Endothelial cell of umbilical vein (primary cell): ENCODE measurements at regions not wholly inside any gene's neighbourhood (a gene's known extent, or its start where the extent isn't known, plus 50 kb on each side); places are given as distances from the start of the nearest gene placed in this dataset.

Source experiments
- BruUV-seq: library from RNA; stranded (reverse); fragments of 400-500 nt; replicated peaks from 2 replicates; lab custom pipeline; 2021; lab: Mats Ljungman, UMichigan
- CTCF ChIA-PET: fragments of 300-600, 350-600 bp; sonication (Branson Sonifier 250); formaldehyde crosslinking; loops from one replicate; lab custom pipeline; 2021; ENCODE audit warnings: antibody characterized with exemption, inconsistent platforms; lab: Charles Lee
- POLR2A ChIA-PET: fragments of 300-600, 350-600 bp; sonication (Branson Sonifier 250); formaldehyde crosslinking; loops from one replicate; lab custom pipeline; 2021; ENCODE audit warnings: antibody characterized with exemption, inconsistent platforms; lab: Charles Lee
- DNase-seq: peaks from one replicate; pipeline ENCODE4 v3.0.0-alpha.2; 2011; ENCODE audit warnings: low read depth, low spot score
- FAIRE-seq: peaks from 2 replicates; lab custom pipeline; 2011; peaks lifted over from hg19 to GRCh38; lab: Jason Lieb, UNC
- H2AFZ ChIP-seq: 2 replicates; pipeline ENCODE4 v1.6.0; 2012; ENCODE audit warnings: low read depth, low read length, control low read depth, inconsistent platforms
- H3K27ac ChIP-seq: 2 replicates; pipeline ENCODE4 v1.5.1; 2011; ENCODE audit warnings: low read depth, mild to moderate bottlenecking, control low read depth, low read length, moderate library complexity; ENCODE audit not compliant: insufficient read depth
- H3K27me3 ChIP-seq, 2 experiments: 2 replicates each; pipeline versions ENCODE4 v1.6.0 to v1.6.1; 2011; ENCODE audit warnings: low read length in 2 of 2, mixed read lengths in 1 of 2; ENCODE audit not compliant: control insufficient read depth in 2 of 2, insufficient read depth in 2 of 2
- H3K36me3 ChIP-seq, 2 experiments: 2 replicates in 1 of 2; 3 replicates in 1 of 2; pipeline ENCODE4 v1.5.1; 2011; ENCODE audit warnings: low read length in 2 of 2, mild to moderate bottlenecking in 1 of 2, moderate library complexity in 1 of 2; ENCODE audit not compliant: control insufficient read depth in 2 of 2, insufficient read depth in 2 of 2; ENCODE audit errors: extremely low read depth in 1 of 2
- H3K4me1 ChIP-seq: 3 replicates; pipeline ENCODE4 v1.5.1; 2011; ENCODE audit warnings: mild to moderate bottlenecking, low read length; ENCODE audit not compliant: control insufficient read depth, insufficient read depth; ENCODE audit errors: extremely low read depth
- H3K4me2 ChIP-seq: 2 replicates; pipeline ENCODE4 v1.6.1; 2011; ENCODE audit warnings: low read length, control low read depth, mixed read lengths; ENCODE audit not compliant: insufficient read depth
- H3K4me3 ChIP-seq, 3 experiments: fragments of 200-600 bp in 1 of 3; sonication (generic), shearing (Covaris generic) in 1 of 3; replicated peaks in 1 of 3; 2 replicates each; pipeline ENCODE4 v1.5.1; 2011 to 2016; ENCODE audit warnings: control low read depth in 3 of 3, low read length in 3 of 3, mild to moderate bottlenecking in 2 of 3, inconsistent platforms in 1 of 3, low read depth in 1 of 3, moderate library complexity in 1 of 3; ENCODE audit not compliant: insufficient read depth in 1 of 3
- H3K79me2 ChIP-seq: 2 replicates; pipeline ENCODE4 v1.6.0; 2012; ENCODE audit warnings: low read length, inconsistent platforms; ENCODE audit not compliant: control insufficient read depth, insufficient read depth
- H3K9ac ChIP-seq: replicated peaks from 2 replicates; pipeline ENCODE3; 2011; ENCODE audit warnings: low read length, control low read depth; ENCODE audit not compliant: insufficient read depth; ENCODE audit errors: extremely low read depth
- H3K9me1 ChIP-seq: replicated peaks from 3 replicates; pipeline ENCODE4 v1.6.0; 2011; ENCODE audit warnings: mild to moderate bottlenecking, low read length; ENCODE audit not compliant: control insufficient read depth, insufficient read depth; ENCODE audit errors: extremely low read depth
- H3K9me3 ChIP-seq: replicated peaks from 2 replicates; pipeline ENCODE4 v1.5.1; 2012; ENCODE audit warnings: low read length, inconsistent platforms; ENCODE audit not compliant: control insufficient read depth, insufficient read depth
- H4K20me1 ChIP-seq: replicated peaks from 2 replicates; pipeline ENCODE3; 2011; ENCODE audit warnings: mild to moderate bottlenecking, low read length; ENCODE audit not compliant: control insufficient read depth, insufficient read depth; ENCODE audit errors: extremely low read depth
- CTCF ChIP-seq, 2 donors: IDR thresholded peaks; 1 replicate in 1 of 2; 2 replicates in 1 of 2; pipeline ENCODE4 v1.5.1; 2011; ENCODE audit warnings: low read length in 2 of 2, mild to moderate bottlenecking in 2 of 2, moderate library complexity in 2 of 2, control low read depth in 1 of 2, inconsistent platforms in 1 of 2, low read depth in 1 of 2; ENCODE audit not compliant: insufficient read depth in 1 of 2; ENCODE audit errors: extremely low read depth in 1 of 2
- EZH2 ChIP-seq: IDR thresholded peaks from 2 replicates; pipeline ENCODE4 v1.6.1; 2012; ENCODE audit warnings: borderline replicate concordance, low read depth, mild to moderate bottlenecking, moderate library complexity, low read length, inconsistent platforms; ENCODE audit not compliant: severe bottlenecking
- FOS ChIP-seq: IDR thresholded peaks from 2 replicates; pipeline ENCODE4 v1.6.1; 2011; ENCODE audit warnings: mild to moderate bottlenecking, low read length, moderate library complexity, borderline replicate concordance; ENCODE audit not compliant: insufficient read depth
- GATA2 ChIP-seq: IDR thresholded peaks from 2 replicates; pipeline ENCODE4 v1.7.0; 2011; ENCODE audit warnings: low read depth, mild to moderate bottlenecking, moderate library complexity, mixed read lengths, low read length; ENCODE audit not compliant: insufficient read length, insufficient read depth
- JUN ChIP-seq: IDR thresholded peaks from 2 replicates; pipeline ENCODE4 v1.6.1; 2011; ENCODE audit warnings: borderline replicate concordance, low read depth; ENCODE audit not compliant: insufficient read length, insufficient read depth
- MAX ChIP-seq: IDR thresholded peaks from 2 replicates; pipeline ENCODE4 v1.6.1; 2011; ENCODE audit not compliant: insufficient read depth, insufficient read length
- MYC ChIP-seq: IDR thresholded peaks from one replicate; pipeline ENCODE4 v1.6.1; 2011; ENCODE audit warnings: mild to moderate bottlenecking, low read depth, low read length
- POLR2A ChIP-seq: IDR thresholded peaks from 2 replicates; pipeline ENCODE4 v1.6.1; 2012; ENCODE audit warnings: low read depth, mild to moderate bottlenecking, control low read depth, low read length
- POLR2AphosphoS5 ChIP-seq: IDR thresholded peaks from 2 replicates; pipeline ENCODE4 v1.6.1; 2012; ENCODE audit warnings: low read depth, mild to moderate bottlenecking, control low read depth, low read length, moderate library complexity; ENCODE audit not compliant: insufficient read depth
- dilution Hi-C: fragments of 300-500 bp; cut with MboI; formaldehyde crosslinking; loops from one replicate; pipeline ENCODE4 v1.15.0; 2019; ENCODE audit warnings: low sequenced_read_pairs; ENCODE audit not compliant: extremely low pct_ligation_motif_present
- intact Hi-C: fragments of 100-400 bp; cut with micrococcal nuclease; formaldehyde crosslinking; loops from one replicate; pipeline ENCODE4 v1.10.0; 2022

DNA sequence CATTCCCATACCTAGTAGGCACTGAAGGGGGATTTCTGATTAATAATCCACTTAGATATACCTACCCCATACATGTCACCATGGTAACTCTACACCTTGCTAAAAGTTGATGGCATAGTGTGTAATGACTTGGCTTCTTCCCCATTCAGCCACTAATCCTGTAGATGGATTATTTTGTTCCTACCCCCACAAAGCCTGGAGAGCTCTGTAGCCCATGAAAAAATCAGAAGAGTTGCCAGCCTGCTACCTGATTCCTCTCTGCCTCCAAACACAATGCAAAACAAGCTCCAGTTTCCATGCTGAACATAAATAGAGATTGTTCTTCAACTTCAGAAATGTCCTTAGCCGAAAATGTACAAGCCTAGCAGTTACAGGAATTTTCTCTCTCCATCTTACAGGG, 98.9 kb upstream of the PFN2 start:
- Histone ChIP-seq H2AFZ (no peak overlapping the region), H3K9ac (no peak overlapping the region), H3K4me3 (no peak overlapping the region), H3K9me1 (no peaks in the 10 kb centered on the region), H4K20me1 (no peaks in the 10 kb centered on the region), H3K79me2 (no peaks in the 10 kb centered on the region), H3K27ac (no peak overlapping the region), H3K4me1 (no peaks in the 10 kb centered on the region), H3K27me3 (peaks cover 2 to 13% of the 10 kb centered on the region in 2 experiments), H3K4me2 (no peak overlapping the region), H3K36me3 (no peaks in the 10 kb centered on the region), H3K9me3 (no peaks in the 10 kb centered on the region)
- DNase-seq: no peak
- ChIA-PET POLR2A (no interaction called here), CTCF (no interaction called here)
- intact Hi-C loops: no loop called here
- BruUV-seq: no TSS peak
- TF ChIP-seq POLR2A (no peak), JUN (no peak), POLR2AphosphoS5 (no peak), FOS (no peak), EZH2 (no peak)
- no peak for FAIRE-seq
- dilution Hi-C loops: no loop called here

GRCh38 chr3:150069154-150069527, 98.4 kb upstream of the PFN2 start:
- Histone ChIP-seq H3K4me2 (no peak overlapping the region), H3K4me3 (no peak overlapping the region), H4K20me1 (no peaks in the 10 kb centered on the region), H3K27ac (no peak overlapping the region), H3K27me3 (peaks cover 2 to 9% of the 10 kb centered on the region in 2 experiments), H3K9me3 (no peaks in the 10 kb centered on the region), H2AFZ (no peak overlapping the region), H3K9ac (no peak overlapping the region), H3K79me2 (no peaks in the 10 kb centered on the region), H3K4me1 (no peaks in the 10 kb centered on the region), H3K36me3 (no peaks in the 10 kb centered on the region), H3K9me1 (no peaks in the 10 kb centered on the region)
- dilution Hi-C loops: no loop called here
- intact Hi-C loops: no loop called here
- CTCF ChIA-PET: interaction anchor here (1.0 to 1.2 kb wide), 2 partner anchors 12 to 43 kb away, joined by 3 read pairs; no protein-coding TSS in a partner anchor
- TF ChIP-seq POLR2A (no peak), GATA2 (no peak), MAX (no peak), FOS (no peak), CTCF (IDR thresholded peaks at IDR 0.05; ENCODE audit: extremely low read depth in 1 of 2, insufficient read depth in 1 of 2, low read depth in 1 of 2, low read length in 2 of 2) (no peak), JUN (no peak), POLR2AphosphoS5 (no peak), EZH2 (no peak), MYC (no peak)
- FAIRE-seq (no peak), DNase-seq (no peak)
- POLR2A ChIA-PET: no interaction called here
- BruUV-seq: no TSS peak
